Stimulated activated CD4-positive, alpha-beta T cell treated with anti-CD3 and anti-CD28 coated beads, Interleukin-15, amount 100 ng/mL, for 24 hours (primary cell): ENCODE measurements at regions not wholly inside any gene's neighbourhood (a gene's known extent, or its start where the extent isn't known, plus 50 kb on each side); places are given as distances from the start of the nearest gene placed in this dataset.
"Not testable (repeated sequence)": the region's sequence is repeated elsewhere in the genome, so short reads cannot be mapped to it uniquely, and the experiment has no call there.

ENCODE experiments used
- DNase-seq: peaks from one replicate; pipeline ENCODE4 v3.0.0-alpha.2; 2020

GRCh38 chr4:79739912-79740311 lies 331.9 kb upstream of the GK2 start:
- no peak for DNase-seq

- DNase-seq, result no peak
Observed at GRCh38 chr4:79723507-79723906, 315.5 kb upstream of the GK2 start.

GRCh38 chr4:79700356-79700755 lies 292.3 kb upstream of the GK2 start:
- no peak for DNase-seq

GRCh38 chr4:79697444-79697843 lies 289.4 kb upstream of the GK2 start:
- DNase-seq, result no peak

GRCh38 chr4:79696534-79696933 lies 288.5 kb upstream of the GK2 start:
- DNase-seq, result not testable (repeated sequence)

- no peak for DNase-seq
Observed at GRCh38 chr4:79695848-79696247, 287.8 kb upstream of the GK2 start.

- no peak for DNase-seq
Observed at GRCh38 chr4:79689740-79690139, 281.7 kb upstream of the GK2 start.

GRCh38 chr4:79688691-79689090 lies 280.7 kb upstream of the GK2 start:
- DNase-seq, result no peak

- DNase-seq, result no peak
Observed at GRCh38 chr4:79687006-79687405, 279.0 kb upstream of the GK2 start.

GRCh38 chr4:79685542-79685941 lies 277.5 kb upstream of the GK2 start:
- DNase-seq, result no peak

- no peak for DNase-seq
Observed at GRCh38 chr4:79684516-79684915, 276.5 kb upstream of the GK2 start.

- no peak for DNase-seq
Observed at GRCh38 chr4:79682801-79683530, 274.9 kb upstream of the GK2 start.

GRCh38 chr4:79682161-79682560 lies 274.1 kb upstream of the GK2 start:
- DNase-seq, result no peak

- DNase-seq, result no peak
Observed at GRCh38 chr4:79679859-79680258, 271.8 kb upstream of the GK2 start.

GRCh38 chr4:79678472-79679202 lies 270.6 kb upstream of the GK2 start:
- DNase-seq, result peak; percentile 4

GRCh38 chr4:79676705-79677104 lies 268.7 kb upstream of the GK2 start:
- DNase-seq, result no peak

- not testable (repeated sequence) for DNase-seq
Observed at GRCh38 chr4:79674906-79675305, 266.9 kb upstream of the GK2 start.

GRCh38 chr4:79673898-79674297 lies 265.9 kb upstream of the GK2 start:
- DNase-seq, result no peak

GRCh38 chr4:79673377-79673776 lies 265.3 kb upstream of the GK2 start:
- DNase-seq, result no peak

- DNase-seq, result no peak
Observed at GRCh38 chr4:79666875-79667274, 258.8 kb upstream of the GK2 start.

- DNase-seq, result no peak
Observed at GRCh38 chr4:79666112-79666511, 258.1 kb upstream of the GK2 start.

- no peak for DNase-seq
Observed at GRCh38 chr4:79663865-79664264, 255.8 kb upstream of the GK2 start.

GRCh38 chr4:79663141-79663540 lies 255.1 kb upstream of the GK2 start:
- DNase-seq, result no peak

GRCh38 chr4:79662651-79663050 lies 254.6 kb upstream of the GK2 start:
- DNase-seq, result no peak

- DNase-seq, result no peak
Observed at GRCh38 chr4:79661196-79661595, 253.2 kb upstream of the GK2 start.
